HG02588 (cell line): ENCODE measurements at regions not wholly inside any gene's neighbourhood (a gene's known extent, or its start where the extent isn't known, plus 50 kb on each side); places are given as distances from the start of the nearest gene placed in this dataset.
"Not testable (repeated sequence)": the region's sequence is repeated elsewhere in the genome, so short reads cannot be mapped to it uniquely, and the experiment has no call there.

ENCODE experiments used
- ATAC-seq: cut with Tn5 transposase; IDR thresholded peaks from one replicate; pipeline ENCODE4 v1.9.1; 2021; ENCODE audit warnings: mild to moderate bottlenecking, moderate library complexity; ENCODE audit not compliant: unreplicated experiment

DNA sequence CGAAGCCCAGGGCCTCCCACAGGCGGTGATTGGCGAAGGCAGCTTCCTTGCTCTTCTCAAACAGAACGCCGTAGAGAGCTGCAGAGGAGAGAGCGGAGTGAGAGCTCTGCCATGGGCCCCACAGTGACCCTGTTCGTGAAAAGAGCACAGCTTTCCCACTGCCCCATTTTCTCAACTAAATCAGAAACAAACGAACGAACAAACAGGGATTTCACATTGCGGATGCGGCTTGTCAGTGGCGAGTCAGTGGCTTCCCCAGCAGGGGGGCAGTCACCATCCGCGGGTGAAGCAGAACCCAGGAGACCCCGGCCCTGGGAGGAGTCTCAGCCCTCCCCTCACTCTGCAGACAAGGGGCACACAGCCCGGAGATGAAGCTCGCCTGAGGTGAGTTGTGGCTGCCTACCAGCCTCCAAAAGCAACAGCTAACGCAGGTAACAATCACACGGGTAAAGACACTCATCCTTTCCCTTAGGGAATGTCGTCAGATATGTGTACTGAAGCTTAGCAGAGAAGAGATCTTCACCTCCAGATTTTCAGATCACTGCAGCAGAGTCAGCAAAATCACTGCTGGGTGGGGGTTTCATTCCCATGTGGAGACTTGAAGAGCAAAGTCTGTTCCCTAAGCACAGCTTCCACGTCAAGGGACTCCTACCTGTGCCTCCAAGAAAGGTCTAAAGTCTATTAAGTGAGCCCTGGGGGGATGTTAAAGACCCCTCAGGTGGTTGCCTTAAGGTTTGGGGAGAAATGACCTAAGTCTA lies 51.2 kb upstream of the GPR31 start:
- ATAC-seq, result no peak

DNA sequence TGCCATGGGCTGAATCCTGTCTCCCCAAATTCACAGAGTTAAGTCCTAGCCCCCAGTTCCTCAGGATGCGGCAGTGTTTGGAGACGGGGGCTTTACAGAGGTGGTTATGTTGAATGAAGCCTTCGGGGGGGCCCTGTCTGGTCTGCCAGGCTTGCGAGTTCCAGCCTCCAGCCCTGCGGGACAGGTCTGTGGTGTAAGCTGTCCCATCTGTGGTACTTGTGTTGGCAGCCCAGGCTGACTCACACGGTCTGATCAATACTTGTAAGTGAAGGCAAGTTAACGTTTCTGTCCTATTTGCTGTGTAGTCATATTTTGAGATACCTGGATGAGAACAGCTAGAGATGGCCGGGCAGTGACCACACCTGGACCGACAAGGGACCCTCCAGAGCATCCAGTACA lies 51.8 kb upstream of the GPR31 start:
- ATAC-seq, result no peak

DNA sequence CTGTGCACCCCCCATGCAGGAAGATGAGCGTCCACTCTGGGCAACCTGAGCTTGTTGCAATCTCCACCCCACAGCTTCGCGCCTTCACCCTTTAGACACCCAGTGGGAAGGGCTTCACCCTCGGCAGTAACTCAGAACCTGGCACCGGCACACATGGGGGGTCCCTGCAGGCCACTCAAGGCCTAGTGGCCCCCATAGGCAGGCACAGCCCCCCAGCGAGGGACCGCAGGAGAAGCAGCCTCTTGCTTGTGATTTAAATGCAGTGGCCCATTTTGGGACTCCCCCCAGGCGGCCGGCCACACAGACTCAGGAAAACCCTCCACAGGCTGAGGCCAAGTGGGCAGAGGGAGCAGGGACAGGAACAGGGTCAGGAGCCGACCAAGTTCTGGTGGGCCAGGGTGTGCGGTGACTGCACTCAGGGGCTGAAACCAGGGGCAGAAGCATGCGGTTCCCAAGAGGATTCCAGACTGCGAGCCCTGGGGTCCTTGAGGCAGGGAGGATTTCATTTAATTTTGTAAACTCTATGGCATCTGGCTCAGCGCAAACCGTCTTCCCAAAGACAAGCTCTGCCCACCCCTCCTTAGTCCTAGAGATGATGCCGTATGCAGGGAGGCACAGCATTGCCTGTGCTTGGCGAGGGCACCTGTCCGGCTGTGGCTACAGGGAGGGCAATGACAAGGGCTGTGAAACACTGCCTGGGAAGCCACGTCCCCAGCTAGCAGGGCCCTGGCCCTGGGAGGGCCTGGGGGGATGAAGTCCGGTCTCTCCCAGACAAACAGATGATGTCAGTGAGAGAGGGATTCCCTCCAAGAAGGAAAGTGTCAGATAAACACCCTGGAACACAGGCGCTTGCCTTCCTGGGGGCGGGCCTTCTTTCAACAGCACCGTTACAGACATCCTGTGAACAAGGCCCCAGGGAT lies 52.9 kb upstream of the GPR31 start:
- ATAC-seq, result no peak

DNA sequence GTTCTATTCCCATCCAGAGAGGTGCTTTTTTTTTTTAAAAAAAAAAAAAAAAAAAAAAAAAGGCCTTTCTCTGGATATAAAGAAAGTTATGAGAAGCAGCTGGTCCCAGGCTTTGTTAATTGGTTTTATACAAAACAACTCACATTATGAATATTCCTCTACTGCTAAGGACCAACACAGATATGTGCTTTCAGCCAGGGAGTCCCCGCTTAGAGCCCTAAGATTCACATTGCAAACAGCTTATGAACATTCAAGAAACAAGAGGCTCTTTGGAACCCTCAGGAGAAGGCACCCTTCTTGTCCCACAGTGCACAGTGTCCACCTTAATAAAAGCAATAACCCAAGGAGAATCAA lies 53.5 kb upstream of the GPR31 start:
- ATAC-seq, result no peak

DNA sequence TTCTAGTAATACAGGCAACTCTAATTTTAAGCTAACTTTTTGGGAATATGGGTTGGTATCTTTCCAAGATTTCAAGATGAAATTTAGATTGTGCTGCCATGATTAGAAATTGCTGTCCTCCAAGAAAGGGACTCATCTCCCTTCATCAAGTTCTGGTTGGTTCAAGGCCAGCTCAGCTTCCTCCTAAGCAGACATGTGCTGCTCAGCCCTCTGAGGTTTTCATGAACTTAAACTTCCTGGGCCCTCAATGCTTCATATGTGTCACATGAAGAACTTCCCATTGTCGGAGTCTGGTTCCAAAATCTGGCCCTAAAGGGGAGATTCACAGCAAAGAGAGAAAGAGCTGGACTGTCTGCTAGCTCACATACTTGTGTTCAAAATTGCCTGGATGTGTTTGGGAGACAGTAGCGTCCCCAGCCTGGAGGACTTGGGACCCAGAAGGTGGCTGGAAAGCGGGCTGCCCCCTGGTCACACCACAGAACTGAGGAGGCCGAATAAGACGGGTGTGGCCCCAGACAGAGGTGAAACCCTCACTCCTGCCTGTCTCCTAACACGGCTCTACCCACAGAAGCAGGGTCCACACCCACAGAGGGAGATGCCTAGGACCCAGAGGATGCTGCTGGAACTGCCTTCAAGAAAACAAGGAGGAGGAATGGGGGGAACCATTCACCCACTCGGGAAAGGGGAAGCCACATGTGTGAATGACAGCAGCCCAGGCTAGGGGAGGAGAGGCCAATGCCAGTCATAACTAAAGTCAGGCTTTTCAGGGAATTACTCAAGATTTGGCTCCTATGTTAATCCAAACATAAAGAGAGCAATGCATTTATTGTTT lies 54.3 kb upstream of the GPR31 start:
- no peak for ATAC-seq

DNA sequence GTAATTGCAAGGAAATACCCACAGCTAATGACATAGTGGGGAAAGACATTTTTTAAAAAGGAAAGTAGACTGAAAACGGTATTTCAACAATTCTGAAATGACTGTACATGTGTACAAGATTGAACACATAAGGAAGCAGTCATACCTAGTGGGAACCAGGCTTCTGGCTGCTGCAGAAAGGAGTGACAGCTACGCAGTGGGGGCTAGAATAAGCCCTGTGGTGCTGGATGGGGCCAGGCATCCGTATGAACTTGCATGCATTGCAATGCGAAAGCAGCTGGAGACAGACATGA lies 54.9 kb upstream of the GPR31 start:
- peak; percentile 77 for ATAC-seq

DNA sequence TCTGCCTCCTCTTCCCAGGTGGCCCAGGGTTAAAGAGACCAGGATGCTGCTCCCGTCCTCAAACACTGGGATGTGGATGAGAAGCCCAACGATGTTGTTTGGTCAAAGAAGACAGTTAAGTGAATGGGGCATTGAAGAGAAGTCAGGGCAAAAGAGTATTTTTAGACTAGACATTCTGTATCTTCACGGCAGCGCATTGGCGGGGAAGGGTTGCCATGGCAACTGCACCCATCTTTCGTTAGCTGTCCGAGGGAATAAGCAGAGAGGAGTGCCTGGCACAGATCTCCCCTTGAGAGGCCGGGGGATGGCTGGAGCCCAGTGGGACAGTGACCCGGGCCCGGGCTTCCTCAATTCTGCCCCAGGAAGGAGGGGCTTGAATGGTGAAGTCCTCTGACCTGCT lies 56.4 kb upstream of the GPR31 start:
- ATAC-seq, result no peak

DNA sequence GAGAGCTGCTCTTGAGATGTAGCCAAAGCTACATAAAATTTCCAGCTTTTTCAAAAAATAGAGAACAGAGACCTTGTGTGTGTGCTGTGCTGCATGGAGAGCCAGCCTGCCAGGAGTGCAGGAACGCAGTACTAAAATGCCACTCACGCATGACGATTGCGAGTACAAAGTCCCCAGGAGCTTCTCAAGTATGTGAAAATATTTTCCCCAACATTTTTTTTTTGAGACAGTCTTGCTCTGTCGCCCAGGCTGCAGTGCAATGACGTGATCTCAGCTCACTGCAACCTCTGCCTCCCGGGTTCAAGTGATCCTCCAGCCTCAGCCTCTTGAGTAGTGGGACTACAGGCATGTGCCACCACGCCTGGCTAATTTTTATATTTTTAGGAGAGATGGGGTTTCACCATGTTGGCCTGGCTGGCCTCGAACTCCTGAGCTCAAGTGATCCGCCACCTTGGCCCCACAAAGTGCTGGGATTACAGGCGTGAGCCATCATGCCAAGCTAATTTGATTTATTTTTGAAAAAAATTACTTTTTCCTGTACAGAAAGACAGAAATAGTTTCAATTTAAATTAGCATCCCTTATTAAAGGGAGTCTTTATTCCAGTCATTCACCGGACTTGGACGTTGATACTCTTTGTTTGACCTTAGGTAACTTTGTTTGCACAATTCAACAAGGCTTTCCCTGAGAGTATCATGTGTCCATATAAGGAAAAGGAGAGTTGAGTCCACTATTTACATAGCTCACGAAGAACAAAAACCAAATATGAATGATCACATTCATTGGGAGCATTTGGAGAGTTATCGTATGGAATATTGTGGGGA lies 57.9 kb upstream of the GPR31 start:
- not testable (repeated sequence) for ATAC-seq

DNA sequence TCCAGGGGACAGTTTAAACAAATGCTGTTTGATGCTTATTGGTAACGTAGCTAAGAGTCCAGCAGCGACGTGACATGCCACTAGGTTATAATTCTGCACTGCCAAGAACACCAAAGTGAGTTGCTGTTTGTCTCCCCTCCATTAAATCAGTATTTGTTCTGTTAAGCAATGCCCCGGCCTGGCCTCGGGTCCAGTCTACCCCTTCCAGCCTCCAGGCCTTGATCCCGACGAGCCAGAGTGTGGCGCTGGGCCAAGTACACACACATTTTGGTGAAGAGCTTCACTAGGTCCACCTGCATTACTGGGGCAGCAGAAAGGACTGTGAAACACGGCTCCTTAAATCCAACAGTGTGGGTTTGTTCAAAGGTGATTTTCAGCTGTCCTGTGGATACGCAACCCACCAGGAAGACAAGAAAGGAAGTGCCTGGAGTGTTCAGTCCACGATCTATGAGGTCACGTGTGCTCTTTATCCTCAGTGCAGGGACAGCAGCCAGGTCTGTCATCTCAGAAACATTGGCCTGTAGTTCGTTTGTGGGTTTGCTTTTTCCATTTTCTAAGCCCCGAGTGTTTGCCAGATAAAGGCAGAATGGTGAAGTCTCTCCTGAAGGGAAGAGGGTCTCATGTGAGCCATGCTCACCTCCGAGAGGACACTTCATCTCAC lies 58.7 kb upstream of the GPR31 start:
- not testable (repeated sequence) for ATAC-seq

DNA sequence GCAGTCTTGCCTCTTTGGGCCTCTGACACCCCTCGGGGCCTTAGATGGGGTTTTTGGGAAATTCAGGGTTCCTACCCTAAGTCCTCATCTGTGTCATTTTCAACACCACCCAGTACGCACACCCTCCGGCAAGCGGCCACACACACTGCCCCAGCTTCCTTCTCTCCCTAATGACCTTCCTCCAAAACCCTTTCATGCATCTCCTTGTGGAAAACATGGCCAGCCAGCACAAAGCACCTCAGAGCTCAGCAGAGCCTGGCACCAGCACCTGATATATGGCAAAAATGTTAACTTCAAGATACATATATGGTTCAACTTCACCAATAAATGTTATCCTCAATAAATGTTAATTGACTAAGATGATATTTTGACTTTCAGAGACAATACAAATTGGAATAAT lies 59.3 kb upstream of the GPR31 start:
- ATAC-seq, result not testable (repeated sequence)

DNA sequence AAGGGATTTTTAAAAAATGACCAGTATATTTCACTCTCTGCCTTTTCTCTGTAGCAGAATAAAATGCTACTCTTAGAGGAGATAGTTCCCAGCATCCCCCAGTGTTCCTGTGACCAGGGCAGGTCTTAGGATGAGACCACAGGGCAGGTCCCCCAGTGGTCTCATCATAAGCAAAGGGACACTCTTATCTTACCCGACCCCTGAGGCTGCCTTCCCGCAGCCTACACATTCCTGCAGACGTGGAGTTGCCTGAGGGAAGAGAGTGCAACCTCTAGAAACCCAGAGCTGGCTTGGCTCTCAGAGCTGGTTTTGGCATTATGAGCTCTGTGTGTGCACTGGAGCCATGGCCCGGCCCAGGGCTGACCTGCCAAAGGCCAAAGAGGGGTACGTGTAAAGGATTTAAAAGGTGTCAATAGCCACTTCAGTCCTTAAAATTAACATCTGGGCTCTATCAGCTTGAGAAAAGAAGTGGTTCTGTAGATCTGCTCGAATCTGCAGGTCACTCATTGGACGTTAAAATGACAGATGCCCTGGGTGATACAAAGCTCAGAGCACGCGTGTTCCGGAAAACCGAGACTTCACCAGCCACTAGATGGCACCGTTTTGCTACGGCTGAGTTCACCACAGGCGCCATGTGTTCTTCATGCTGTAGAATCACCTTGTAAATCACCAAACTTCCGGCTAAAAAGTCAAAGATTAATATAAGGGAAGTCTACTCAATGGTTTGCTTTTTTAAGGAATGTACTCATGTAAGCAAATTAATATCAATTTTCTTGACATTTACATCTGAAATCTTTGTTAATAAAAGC lies 60.4 kb upstream of the GPR31 start:
- ATAC-seq, result not testable (repeated sequence)

DNA sequence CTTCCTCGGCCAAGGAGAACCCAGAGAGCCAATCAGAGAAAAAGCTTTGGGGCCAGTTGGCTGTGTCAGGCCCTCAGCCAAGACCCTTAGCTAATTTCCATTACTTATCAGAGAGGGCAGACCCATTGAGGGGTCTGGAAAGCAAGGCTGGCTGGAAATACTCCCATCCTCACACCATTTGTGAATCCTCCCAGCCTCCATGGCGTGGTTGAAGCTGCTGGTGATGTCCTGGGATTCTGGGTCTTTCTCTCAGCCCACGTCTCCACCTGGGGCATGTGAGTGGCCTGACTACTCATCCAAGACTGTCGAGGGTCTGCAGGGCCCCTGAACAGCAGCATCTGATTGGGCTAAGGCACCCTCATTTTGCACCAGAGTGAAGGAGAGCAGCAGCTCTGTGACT lies 61.3 kb upstream of the GPR31 start:
- not testable (repeated sequence) for ATAC-seq

DNA sequence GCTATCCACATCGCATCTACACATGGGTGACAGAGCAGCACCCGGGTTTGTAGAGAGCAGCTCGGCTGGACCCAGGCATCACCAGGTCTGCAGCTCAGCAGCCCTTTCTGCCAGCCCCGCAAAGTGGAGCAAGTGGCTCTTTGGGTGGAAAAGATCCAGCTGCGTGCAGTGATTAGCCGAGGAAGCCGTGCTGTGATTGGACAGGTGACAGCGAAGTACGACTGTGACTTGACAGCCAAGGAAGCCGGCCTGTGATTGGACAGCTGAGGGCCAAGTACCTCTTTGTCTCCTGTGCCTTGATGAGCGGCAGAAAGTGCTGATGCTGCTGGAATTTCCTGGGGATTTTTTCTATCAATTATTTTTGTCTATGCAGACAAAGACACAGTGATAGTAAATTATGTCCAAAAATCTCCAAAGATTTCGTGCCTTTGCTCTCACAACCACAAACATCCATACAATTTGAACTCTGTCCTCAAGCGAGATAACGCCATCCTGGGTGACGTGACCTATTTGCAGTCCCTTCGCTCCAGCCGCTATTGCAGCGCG lies 62.3 kb upstream of the GPR31 start:
- ATAC-seq, result no peak

DNA sequence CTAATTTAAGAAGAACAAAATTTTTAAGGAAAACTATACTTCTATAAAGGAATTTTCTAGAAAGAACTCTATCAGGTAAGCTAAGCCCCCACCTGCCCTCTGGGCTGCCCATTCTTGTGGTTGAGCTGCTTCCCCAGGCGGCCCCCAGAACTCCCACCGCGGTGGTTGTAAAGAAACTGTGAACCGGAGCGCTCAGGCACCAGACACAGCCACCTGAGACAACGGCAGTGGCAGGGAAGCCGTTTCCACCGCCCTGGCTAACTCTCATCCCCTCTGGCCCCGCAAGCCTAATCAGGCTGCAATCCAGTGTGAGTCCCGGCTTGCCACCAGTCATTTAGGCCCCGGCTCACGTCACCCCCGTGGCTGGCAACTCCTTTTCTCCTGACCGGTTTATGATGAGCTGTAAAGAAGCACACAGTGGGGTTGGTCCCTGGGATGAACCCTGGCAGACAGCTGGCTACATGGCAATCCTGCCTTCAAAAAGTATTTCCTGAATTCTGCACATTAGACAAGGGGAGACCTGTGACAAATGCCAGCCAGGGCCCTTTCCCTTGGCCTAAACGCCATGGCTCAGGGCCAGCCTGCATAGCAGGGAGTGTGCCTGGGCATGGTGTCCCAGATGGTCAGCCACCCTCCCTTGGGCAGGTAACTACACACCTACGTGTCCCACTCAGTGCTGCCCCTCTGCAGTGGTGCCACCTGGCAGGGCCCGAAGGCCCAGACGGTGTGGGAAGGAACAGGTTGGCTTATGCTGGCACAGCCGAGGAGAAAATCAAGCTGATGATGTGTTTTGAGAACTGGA lies 63.8 kb upstream of the GPR31 start:
- no peak for ATAC-seq

DNA sequence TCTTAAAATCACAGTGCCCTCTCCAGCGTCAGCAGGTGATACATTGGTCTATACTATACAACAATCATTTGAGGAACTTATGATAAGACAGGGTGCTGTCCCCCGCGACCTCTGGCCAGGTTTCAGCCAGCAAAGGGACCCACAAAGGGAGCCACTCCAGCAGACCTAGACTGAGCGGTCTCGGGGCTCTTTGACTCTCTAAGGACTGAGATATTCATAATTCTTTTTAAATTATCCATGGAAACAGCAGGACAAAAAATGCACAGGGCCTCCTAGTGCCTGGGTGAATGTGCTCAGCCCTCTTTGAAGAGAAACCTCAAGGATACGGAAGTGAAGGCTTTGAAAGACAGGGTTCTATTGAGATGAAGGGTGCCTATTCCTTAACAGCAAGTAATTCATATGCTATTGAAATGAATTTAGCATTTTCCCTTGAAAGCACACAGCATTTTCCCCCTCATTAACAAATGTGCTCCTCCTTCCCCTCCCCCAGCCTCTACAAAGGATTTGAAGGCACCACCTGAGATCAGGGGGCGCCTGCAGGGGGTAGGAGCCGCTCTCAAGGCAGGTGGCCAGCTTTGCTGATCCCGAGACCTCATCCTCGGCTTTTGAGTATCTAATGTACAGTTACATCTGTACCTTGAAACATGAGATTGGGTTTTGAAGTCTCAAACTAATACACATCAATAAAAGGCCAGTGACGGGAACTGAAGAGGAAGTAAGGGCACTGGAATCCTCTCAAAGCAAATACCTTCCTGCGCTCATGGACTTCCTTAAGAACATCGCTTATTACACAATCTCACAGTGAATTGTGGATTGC lies 65.3 kb upstream of the UNC93A start:
- ATAC-seq, result not testable (repeated sequence)

DNA sequence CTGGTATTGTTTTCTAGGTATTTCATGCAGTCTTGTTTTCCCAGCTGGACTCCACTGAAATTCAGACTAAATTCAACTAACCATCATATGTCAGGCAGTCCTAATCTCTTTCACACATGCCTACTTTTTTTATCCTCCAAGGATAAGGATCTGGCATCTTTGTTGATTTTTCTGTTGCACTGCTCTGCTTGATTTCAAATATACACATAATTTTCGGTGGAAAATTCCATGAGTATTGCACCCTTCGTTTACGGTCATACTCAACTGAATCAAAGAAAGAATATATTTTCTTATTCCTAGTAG lies 64.8 kb upstream of the UNC93A start:
- no peak for ATAC-seq

DNA sequence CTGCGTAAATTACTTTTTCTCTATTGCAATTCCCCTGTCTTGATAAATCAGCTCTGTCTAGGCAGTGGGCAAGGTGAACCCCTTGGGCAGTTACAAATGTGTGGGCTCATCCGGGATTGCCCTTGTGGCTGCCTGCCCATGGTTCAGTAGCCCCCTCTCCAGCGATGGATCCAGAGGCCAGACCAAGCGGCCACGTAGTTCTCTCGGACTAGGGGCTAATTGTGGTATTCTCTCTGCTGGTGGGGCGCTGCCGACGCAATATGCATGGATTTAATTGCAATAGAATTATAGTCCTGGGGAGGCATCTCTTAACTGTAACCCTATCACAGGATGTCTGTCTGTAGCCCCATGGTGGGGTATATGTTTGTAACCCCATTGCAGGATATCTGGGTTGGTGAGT lies 64.3 kb upstream of the UNC93A start:
- no peak for ATAC-seq

DNA sequence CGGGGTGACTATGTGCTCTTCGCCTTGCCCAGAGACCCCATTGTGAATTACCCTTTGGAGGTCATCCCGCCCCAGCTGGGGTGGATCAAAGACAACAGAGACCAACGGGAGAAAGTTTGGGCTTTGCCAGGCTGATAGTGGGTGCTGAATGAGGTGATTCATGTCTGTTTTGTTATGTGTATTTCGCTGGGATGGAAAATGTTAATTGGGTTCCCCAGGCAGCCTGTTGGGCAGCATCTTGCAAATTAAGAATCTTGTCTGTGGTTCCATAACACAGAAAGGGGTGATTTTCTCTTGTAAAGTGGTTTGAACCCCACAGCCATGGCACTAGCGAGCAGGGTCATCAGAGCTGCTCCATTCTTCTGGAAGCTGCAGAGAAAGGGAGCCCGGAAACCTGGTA lies 63.1 kb upstream of the UNC93A start:
- no peak for ATAC-seq
